H9 (cell line): ENCODE measurements at regions not wholly inside any gene's neighbourhood (a gene's known extent, or its start where the extent isn't known, plus 50 kb on each side); places are given as distances from the start of the nearest gene placed in this dataset.

Source experiments
- DNase-seq: peaks from one replicate; pipeline ENCODE4 v3.0.0-alpha.2; 2017
- H2AFZ ChIP-seq: one replicate; pipeline ENCODE4 v1.6.1; 2013; ENCODE audit warnings: mild to moderate bottlenecking, low read length, control low read depth, moderate library complexity
- H2AK5ac ChIP-seq: 2 replicates; pipeline ENCODE4 v1.6.1; 2013; ENCODE audit warnings: low read length, control low read depth, mixed read lengths; ENCODE audit not compliant: insufficient read length
- H2BK120ac ChIP-seq: one replicate; pipeline ENCODE4 v1.6.1; 2013; ENCODE audit warnings: low read depth, mild to moderate bottlenecking, low read length, control low read depth, inconsistent platforms; ENCODE audit not compliant: poor library complexity, severe bottlenecking
- H2BK12ac ChIP-seq: 2 replicates; pipeline ENCODE4 v1.6.1; 2013; ENCODE audit warnings: low read length, control low read depth, mixed read lengths, low read depth; ENCODE audit not compliant: insufficient read length
- H2BK15ac ChIP-seq: 2 replicates; pipeline ENCODE4 v1.6.1; 2013; ENCODE audit warnings: low read depth, low read length, control low read depth
- H2BK20ac ChIP-seq: one replicate; pipeline ENCODE4 v1.6.1; 2013; ENCODE audit warnings: low read depth, mild to moderate bottlenecking, low read length, control low read depth, inconsistent platforms; ENCODE audit not compliant: poor library complexity, severe bottlenecking
- H2BK5ac ChIP-seq: 2 replicates; pipeline ENCODE4 v1.6.1; 2013; ENCODE audit warnings: low read length, control low read depth, mixed read lengths; ENCODE audit not compliant: insufficient read length
- H3K14ac ChIP-seq: 2 replicates; pipeline ENCODE4 v1.6.1; 2013; ENCODE audit warnings: low read length, control low read depth; ENCODE audit not compliant: insufficient read depth
- H3K18ac ChIP-seq: 2 replicates; pipeline ENCODE4 v1.6.1; 2013; ENCODE audit warnings: low read depth, mild to moderate bottlenecking, mixed read lengths, low read length, control low read depth; ENCODE audit not compliant: insufficient read length
- H3K23ac ChIP-seq: 2 replicates; pipeline ENCODE4 v1.6.1; 2013; ENCODE audit warnings: low read length, control low read depth, mixed read lengths, low read depth; ENCODE audit not compliant: insufficient read length
- H3K23me2 ChIP-seq: 2 replicates; pipeline ENCODE4 v1.6.1; 2013; ENCODE audit warnings: low read depth, mild to moderate bottlenecking, mixed read lengths, low read length, control low read depth; ENCODE audit not compliant: insufficient read length, poor library complexity, severe bottlenecking
- H3K27ac ChIP-seq: 2 replicates; pipeline ENCODE4 v1.5.1; 2013; ENCODE audit warnings: low read length, control low read depth, mixed read lengths, low read depth; ENCODE audit not compliant: insufficient read length
- H3K27me3 ChIP-seq: 2 replicates; pipeline ENCODE4 v1.6.1; 2013; ENCODE audit warnings: low read length, control low read depth, inconsistent platforms; ENCODE audit not compliant: insufficient read depth
- H3K4ac ChIP-seq: 2 replicates; pipeline ENCODE4 v1.6.1; 2013; ENCODE audit warnings: low read depth, mild to moderate bottlenecking, control low read depth, inconsistent platforms, low read length, moderate library complexity
- H3K4me1 ChIP-seq: 2 replicates; pipeline ENCODE4 v1.6.1; 2013; ENCODE audit warnings: low read length, control low read depth, inconsistent platforms; ENCODE audit not compliant: insufficient read depth
- H3K4me2 ChIP-seq: 2 replicates; pipeline ENCODE4 v1.6.1; 2013; ENCODE audit warnings: low read length, control low read depth, mixed read lengths; ENCODE audit not compliant: insufficient read length, insufficient read depth
- H3K56ac ChIP-seq: 2 replicates; pipeline ENCODE4 v1.6.1; 2013; ENCODE audit warnings: low read depth, mild to moderate bottlenecking, mixed read lengths, low read length, control low read depth; ENCODE audit not compliant: insufficient read length
- H3K79me1 ChIP-seq: 2 replicates; pipeline ENCODE4 v1.6.1; 2013; ENCODE audit warnings: low read depth, mild to moderate bottlenecking, moderate library complexity, low read length, control low read depth, inconsistent platforms; ENCODE audit not compliant: insufficient read depth, poor library complexity, severe bottlenecking
- H3K79me2 ChIP-seq: 2 replicates; pipeline ENCODE4 v1.6.1; 2013; ENCODE audit warnings: low read length, control low read depth, inconsistent platforms; ENCODE audit not compliant: insufficient read depth
- H3K9ac ChIP-seq: 2 replicates; pipeline ENCODE4 v1.6.1; 2013; ENCODE audit warnings: low read length, control low read depth, mixed read lengths; ENCODE audit not compliant: insufficient read length; ENCODE audit errors: extremely low read depth
- H3K9me3 ChIP-seq: one replicate; pipeline ENCODE4 v1.6.1; 2013; ENCODE audit warnings: low read depth, low read length, inconsistent platforms; ENCODE audit not compliant: control insufficient read depth
- H3T11ph ChIP-seq: one replicate; pipeline ENCODE4 v1.6.1; 2013; ENCODE audit warnings: mild to moderate bottlenecking, low read length, control low read depth, inconsistent platforms
- H4K20me1 ChIP-seq: one replicate; pipeline ENCODE4 v1.6.1; 2013; ENCODE audit not compliant: control insufficient read depth, insufficient read length, insufficient read depth
- H4K5ac ChIP-seq: 2 replicates; pipeline ENCODE4 v1.6.1; 2013; ENCODE audit warnings: low read depth, mild to moderate bottlenecking, mixed read lengths, low read length, control low read depth; ENCODE audit not compliant: insufficient read length
- H4K8ac ChIP-seq: replicated peaks from 2 replicates; pipeline ENCODE4 v1.6.1; 2013; ENCODE audit warnings: low read length, control low read depth, mixed read lengths, low read depth; ENCODE audit not compliant: insufficient read length
- H4K91ac ChIP-seq: 2 replicates; pipeline ENCODE4 v1.6.1; 2013; ENCODE audit warnings: low read depth, mild to moderate bottlenecking, moderate library complexity, mixed read lengths, low read length, control low read depth; ENCODE audit not compliant: insufficient read length
- H3K27ac Mint-ChIP-seq, 3 experiments: 2 replicates in 2 of 3; 3 replicates in 1 of 3; pipeline ENCODE4 v1.8.0; 2020 to 2021; ENCODE audit warnings: mixed read lengths in 3 of 3, mild to moderate bottlenecking in 1 of 3, moderate library complexity in 1 of 3
- H3K27me3 Mint-ChIP-seq: 2 replicates; pipeline ENCODE4 v1.8.0; 2021; ENCODE audit warnings: low read depth, mild to moderate bottlenecking, moderate library complexity, mixed read lengths
- H3K36me3 Mint-ChIP-seq, 3 experiments: 2 replicates in 2 of 3; 3 replicates in 1 of 3; pipeline ENCODE4 v1.8.0; 2020 to 2021; ENCODE audit warnings: low read depth in 3 of 3, mixed read lengths in 3 of 3; ENCODE audit not compliant: insufficient read depth in 1 of 3
- H3K4me1 Mint-ChIP-seq, 2 experiments: 2 replicates each; pipeline ENCODE4 v1.8.0; 2020; ENCODE audit warnings: mixed read lengths in 2 of 2
- H3K4me3 Mint-ChIP-seq, 2 experiments: 2 replicates in 1 of 2; 3 replicates in 1 of 2; pipeline ENCODE4 v1.8.0; 2020 to 2021; ENCODE audit warnings: mild to moderate bottlenecking in 2 of 2, mixed read lengths in 2 of 2, moderate library complexity in 1 of 2
- H3K9me3 Mint-ChIP-seq, 2 experiments: 2 replicates in 1 of 2; 3 replicates in 1 of 2; pipeline ENCODE4 v1.8.0; 2020; ENCODE audit warnings: mild to moderate bottlenecking in 2 of 2, mixed read lengths in 2 of 2, moderate library complexity in 1 of 2
- CTCF ChIP-seq: fragments of 200-600 bp; sonication (generic); conservative IDR thresholded peaks from 3 replicates; pipeline ENCODE4 v1.8.0; 2021; ENCODE audit warnings: antibody characterized with exemption, mild to moderate bottlenecking

DNA sequence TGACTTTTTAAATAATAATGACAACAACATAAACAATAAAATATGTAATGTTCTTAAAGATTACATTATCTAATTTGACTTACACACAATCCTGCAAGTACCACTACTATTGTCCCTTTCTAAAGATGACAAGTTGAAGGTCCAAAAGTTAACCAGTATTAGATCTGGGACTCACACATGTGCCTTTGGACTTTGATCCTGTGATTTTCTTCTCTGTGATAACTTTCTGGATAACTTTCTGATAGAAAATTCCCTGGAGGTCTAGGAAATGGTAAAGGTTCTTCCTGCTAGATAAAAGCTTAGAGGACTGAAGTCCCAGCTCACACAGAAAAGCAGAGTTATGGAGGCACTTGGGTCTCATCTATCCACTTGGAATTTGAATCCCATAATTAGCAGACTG lies 311.9 kb upstream of the KLHL29 start:
- Histone ChIP-seq H3K18ac (no peak overlapping the region), H3K56ac (no peak overlapping the region), H4K20me1 (no peaks in the 10 kb centered on the region), H4K8ac (no peak overlapping the region), H2AFZ (no peak overlapping the region), H2BK120ac (no peak overlapping the region), H3K27me3 (no peaks in the 10 kb centered on the region), H3K9me3 (no peaks in the 10 kb centered on the region), H3K14ac (no peak overlapping the region), H3K79me1 (no peaks in the 10 kb centered on the region), H4K91ac (no peak overlapping the region), H2BK20ac (no peak overlapping the region), H3K4me1 (no peaks in the 10 kb centered on the region), H3K4ac (no peak overlapping the region), H2BK12ac (no peak overlapping the region), H4K5ac (no peak overlapping the region), H3K9ac (no peak overlapping the region), H3K4me2 (no peak overlapping the region), H3T11ph (no peak overlapping the region), H2BK15ac (no peak overlapping the region), H3K23me2 (no peaks in the 10 kb centered on the region), H2AK5ac (no peak overlapping the region), H2BK5ac (no peak overlapping the region), H3K23ac (no peak overlapping the region), H3K27ac (no peak overlapping the region), H3K79me2 (no peaks in the 10 kb centered on the region)
- H3K4me3 Mint-ChIP-seq: no peak overlapping the region
- H3K4me1 Mint-ChIP-seq: peaks cover 4% of the 10 kb centered on the region in 2 experiments; a peak in 2 of 4 replicates
- no peak overlapping the region for H3K27ac Mint-ChIP-seq
- H3K27me3 Mint-ChIP-seq: peaks cover 5% of the 10 kb centered on the region; the same call in 1 of the 2 replicates
- H3K9me3 Mint-ChIP-seq: no peaks in the 10 kb centered on the region
- DNase-seq: no peak
- TF ChIP-seq CTCF: no peak
- H3K36me3 Mint-ChIP-seq: no peaks in the 10 kb centered on the region
